ENCODE measurements at regions not wholly inside any gene's neighbourhood (a gene's known extent, or its start where the extent isn't known, plus 50 kb on each side); places are given as distances from the start of the nearest gene placed in this dataset.

GRCh38 chr2:35415282-35415681 is 940.3 kb upstream of the CRIM1 start:
- FAIRE-seq (no peak), DNase-seq (ENCODE audit: low read depth, low spot score) (no peak), ATAC-seq (no peak)
- no peak overlapping the region for H3K4me2 ChIP-seq (ENCODE audit: control insufficient read depth, insufficient read depth)
- no peak overlapping the region for H2AFZ ChIP-seq (ENCODE audit: control insufficient read depth, low read depth, low read length)
- ChIA-PET SMC1A (ENCODE audit: uncharacterized antibody, unreplicated experiment) (interaction anchor here (0.6 kb wide), 1 partner anchor 738 kb away, joined by 3 read pairs; no protein-coding TSS in a partner anchor), CTCF (no interaction called here), POLR2A (no interaction called here), RAD21 (ENCODE audit: unreplicated experiment) (no interaction called here)
- no peaks in the 10 kb centered on the region for H3K4me1 ChIP-seq (ENCODE audit: control insufficient read depth, insufficient read depth, low read length)
- intact Hi-C loops (cut with micrococcal nuclease; ENCODE audit: unreplicated experiment), result no loop called here
- no peaks in the 10 kb centered on the region for H4K20me1 ChIP-seq (ENCODE audit: control insufficient read depth, insufficient read depth)
- no TSS peak for BruUV-seq (replicated peaks)
- H3K27me3 ChIP-seq (replicated peaks in 1 of 2; ENCODE audit: control insufficient read depth in 2 of 2, insufficient read depth in 2 of 2, low read length in 1 of 2), result no peaks in the 10 kb centered on the region
- TF ChIP-seq HDAC2 (IDR thresholded peaks at IDR 0.05) (no peak), FOXM1 (IDR thresholded peaks at IDR 0.05; ENCODE audit: low read depth, low read length) (no peak), CTCF (IDR thresholded peaks at IDR 0.05 in 2 of 3, conservative IDR thresholded peaks at IDR 0.05 in 1 of 3; ENCODE audit: control insufficient read depth in 2 of 3, extremely low read depth in 1 of 3, insufficient read depth in 1 of 3, low read depth in 3 of 3, low read length in 3 of 3) (0 out of 6 replicates have a peak, but pooled peaks of 1 of the 3 experiments have one; percentile 24)
- no peaks in the 10 kb centered on the region for H3K9me3 ChIP-seq (replicated peaks; ENCODE audit: control insufficient read depth, insufficient read depth, low read length)
- in situ Hi-C loops (cut with MboI), result loop anchor here (25.0 kb wide), 1 partner anchor 1728 kb away; no protein-coding TSS in a partner anchor
- no peak overlapping the region for H3K4me3 ChIP-seq
- no peaks in the 10 kb centered on the region for H3K79me2 ChIP-seq (ENCODE audit: control insufficient read depth, insufficient read depth, low read length)
- H3K36me3 ChIP-seq (ENCODE audit: control insufficient read depth in 2 of 2, insufficient read depth in 2 of 2, low read length in 1 of 2), result no peaks in the 10 kb centered on the region
- H3K9ac ChIP-seq (ENCODE audit: control insufficient read depth, insufficient read depth, low read length), result no peak overlapping the region
- WGBS (ENCODE audit: insufficient coverage, insufficient replicate concordance, low lambda C conversion rate, missing lambda C conversion rate), result 0% methylated on average over 1 of the region's 1 CpG
- H3K27ac ChIP-seq (ENCODE audit: control insufficient read depth, insufficient read depth), result no peak overlapping the region

GRCh38 chr2:35410431-35411061 is 945.0 kb upstream of the CRIM1 start:
- ChIA-PET RAD21 (ENCODE audit: unreplicated experiment) (interaction anchor here (0.9 to 2.1 kb wide), 8 partner anchors 11 to 1736 kb away, joined by 3 to 10 read pairs (median 4); no protein-coding TSS in a partner anchor), CTCF (interaction anchor here (0.7 to 2.5 kb wide), 24 partner anchors 8 to 1758 kb away, joined by 3 to 29 read pairs (median 4); no protein-coding TSS in a partner anchor), POLR2A (no interaction called here), SMC1A (ENCODE audit: uncharacterized antibody, unreplicated experiment) (interaction anchor here (0.7 to 2.0 kb wide), 12 partner anchors 9 to 1815 kb away, joined by 3 to 10 read pairs (median 3); no protein-coding TSS in a partner anchor)
- FAIRE-seq (peak; percentile 52), DNase-seq (ENCODE audit: low read depth, low spot score) (peak; percentile 1), ATAC-seq (peak; percentile 79)
- H3K9me3 ChIP-seq (replicated peaks; ENCODE audit: control insufficient read depth, insufficient read depth, low read length), result no peaks in the 10 kb centered on the region
- TF ChIP-seq RAD21 (IDR thresholded peaks at IDR 0.05; ENCODE audit: insufficient read depth, low read depth, low read length), result peak; percentile 61
- TF ChIP-seq YY1 (IDR thresholded peaks at IDR 0.05; ENCODE audit: low read depth, low read length), result 0 out of 2 replicates have a peak, but pooled peaks have one; percentile 21
- peak; percentile 71; the same call in 1 of the 2 replicates for TF ChIP-seq SMC3 (IDR thresholded peaks at IDR 0.05; ENCODE audit: borderline replicate concordance, low read length)
- TF ChIP-seq CTCF (IDR thresholded peaks at IDR 0.05 in 2 of 3, conservative IDR thresholded peaks at IDR 0.05 in 1 of 3; ENCODE audit: control insufficient read depth in 2 of 3, extremely low read depth in 1 of 3, insufficient read depth in 1 of 3, low read depth in 3 of 3, low read length in 3 of 3), result peak; percentile 66 to 89 (median 82)
- TF ChIP-seq MEF2A (IDR thresholded peaks at IDR 0.05; ENCODE audit: insufficient read depth, low read depth, low read length), result no peak
- no peak overlapping the region for H3K4me3 ChIP-seq
- no peak overlapping the region for H2AFZ ChIP-seq (ENCODE audit: control insufficient read depth, low read depth, low read length)
- intact Hi-C loops (cut with micrococcal nuclease; ENCODE audit: unreplicated experiment), result loop anchor here (1.0 to 5.0 kb wide), 4 partner anchors 243 to 1736 kb away; no protein-coding TSS in a partner anchor
- H3K27me3 ChIP-seq (replicated peaks in 1 of 2; ENCODE audit: control insufficient read depth in 2 of 2, insufficient read depth in 2 of 2, low read length in 1 of 2), result no peaks in the 10 kb centered on the region
- H3K4me1 ChIP-seq (ENCODE audit: control insufficient read depth, insufficient read depth, low read length), result no peaks in the 10 kb centered on the region
- no peak overlapping the region for H3K4me2 ChIP-seq (ENCODE audit: control insufficient read depth, insufficient read depth)
- H3K9ac ChIP-seq (ENCODE audit: control insufficient read depth, insufficient read depth, low read length), result no peak overlapping the region
- no TSS peak for BruUV-seq (replicated peaks)
- no peaks in the 10 kb centered on the region for H3K36me3 ChIP-seq (ENCODE audit: control insufficient read depth in 2 of 2, insufficient read depth in 2 of 2, low read length in 1 of 2)
- H3K27ac ChIP-seq (ENCODE audit: control insufficient read depth, insufficient read depth), result no peak overlapping the region
- 19% methylated on average over 5 of the region's 5 CpGs for WGBS (ENCODE audit: insufficient coverage, insufficient replicate concordance, low lambda C conversion rate, missing lambda C conversion rate)
- no peaks in the 10 kb centered on the region for H3K79me2 ChIP-seq (ENCODE audit: control insufficient read depth, insufficient read depth, low read length)
- H4K20me1 ChIP-seq (ENCODE audit: control insufficient read depth, insufficient read depth), result no peaks in the 10 kb centered on the region
- in situ Hi-C loops (cut with MboI), result loop anchor here (25.0 kb wide), 1 partner anchor 1723 kb away; no protein-coding TSS in a partner anchor

All from GM12878 (cell line).